ENCODE measurements at regions not wholly inside any gene's neighbourhood (a gene's known extent, or its start where the extent isn't known, plus 50 kb on each side); places are given as distances from the start of the nearest gene placed in this dataset.

GRCh38 chr6:27066802-27067201, 180.7 kb upstream of the PRSS16 start:
- Mint-ChIP-seq H3K9me3 (no peaks in the 10 kb centered on the region), H3K36me3 (no peaks in the 10 kb centered on the region), H3K4me1 (peaks cover 11% of the 10 kb centered on the region), H3K27me3 (ENCODE audit: low read depth) (peaks cover 9% of the 10 kb centered on the region), H3K4me3 (no peak overlapping the region), H3K27ac (no peak overlapping the region)
- TF ChIP-seq, protein P1, sequence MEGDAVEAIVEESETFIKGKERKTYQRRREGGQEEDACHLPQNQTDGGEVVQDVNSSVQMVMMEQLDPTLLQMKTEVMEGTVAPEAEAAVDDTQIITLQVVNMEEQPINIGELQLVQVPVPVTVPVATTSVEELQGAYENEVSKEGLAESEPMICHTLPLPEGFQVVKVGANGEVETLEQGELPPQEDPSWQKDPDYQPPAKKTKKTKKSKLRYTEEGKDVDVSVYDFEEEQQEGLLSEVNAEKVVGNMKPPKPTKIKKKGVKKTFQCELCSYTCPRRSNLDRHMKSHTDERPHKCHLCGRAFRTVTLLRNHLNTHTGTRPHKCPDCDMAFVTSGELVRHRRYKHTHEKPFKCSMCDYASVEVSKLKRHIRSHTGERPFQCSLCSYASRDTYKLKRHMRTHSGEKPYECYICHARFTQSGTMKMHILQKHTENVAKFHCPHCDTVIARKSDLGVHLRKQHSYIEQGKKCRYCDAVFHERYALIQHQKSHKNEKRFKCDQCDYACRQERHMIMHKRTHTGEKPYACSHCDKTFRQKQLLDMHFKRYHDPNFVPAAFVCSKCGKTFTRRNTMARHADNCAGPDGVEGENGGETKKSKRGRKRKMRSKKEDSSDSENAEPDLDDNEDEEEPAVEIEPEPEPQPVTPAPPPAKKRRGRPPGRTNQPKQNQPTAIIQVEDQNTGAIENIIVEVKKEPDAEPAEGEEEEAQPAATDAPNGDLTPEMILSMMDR (IDR thresholded peaks at IDR 0.05; ENCODE audit: unreplicated experiment): no peak
- DNase-seq (ENCODE audit: low spot score in 2 of 2, unreplicated experiment in 2 of 2): no peak

- H3K27ac Mint-ChIP-seq: no peak overlapping the region
- TF ChIP-seq, protein P1 (IDR thresholded peaks at IDR 0.05; ENCODE audit: unreplicated experiment): no peak
- H3K4me3 Mint-ChIP-seq: no peak overlapping the region
- H3K36me3 Mint-ChIP-seq: no peaks in the 10 kb centered on the region
- no peaks in the 10 kb centered on the region for H3K9me3 Mint-ChIP-seq
- DNase-seq (ENCODE audit: low spot score in 2 of 2, unreplicated experiment in 2 of 2): no peak
- no peaks in the 10 kb centered on the region for H3K4me1 Mint-ChIP-seq
- peaks cover 19% of the 10 kb centered on the region for H3K27me3 Mint-ChIP-seq (ENCODE audit: low read depth)
Observed at GRCh38 chr6:27073441-27073840, 174.1 kb upstream of the PRSS16 start.

DNA sequence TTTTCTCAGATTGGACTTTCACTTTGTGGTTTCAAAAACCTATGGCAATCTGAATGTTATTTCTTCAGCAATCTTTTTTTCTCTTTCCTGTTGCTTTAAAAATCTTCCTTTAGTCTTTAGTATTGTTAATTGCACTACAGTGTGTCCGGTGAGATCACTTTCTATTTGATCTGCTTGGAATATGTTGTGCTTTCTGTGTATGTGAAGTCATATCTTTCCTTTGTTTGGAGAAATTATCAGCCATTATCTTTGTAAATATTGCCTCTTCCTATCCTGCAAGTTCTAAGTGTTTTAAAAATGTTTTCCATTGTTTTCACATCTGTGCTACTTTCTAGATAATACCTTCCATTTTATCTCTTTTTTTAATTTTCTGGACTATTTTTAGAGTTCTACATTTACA, 171.4 kb upstream of the PRSS16 start:
- no peaks in the 10 kb centered on the region for H3K4me1 Mint-ChIP-seq
- no peak overlapping the region for H3K4me3 Mint-ChIP-seq
- TF ChIP-seq, protein P1 (IDR thresholded peaks at IDR 0.05; ENCODE audit: unreplicated experiment): no peak
- no peak overlapping the region for H3K27ac Mint-ChIP-seq
- H3K27me3 Mint-ChIP-seq (ENCODE audit: low read depth): peaks cover 20% of the 10 kb centered on the region
- no peaks in the 10 kb centered on the region for H3K36me3 Mint-ChIP-seq
- no peaks in the 10 kb centered on the region for H3K9me3 Mint-ChIP-seq
- no peak for DNase-seq (ENCODE audit: low spot score in 2 of 2, unreplicated experiment in 2 of 2)

GRCh38 chr6:27078734-27079357, 168.7 kb upstream of the PRSS16 start:
- Mint-ChIP-seq H3K36me3 (no peaks in the 10 kb centered on the region), H3K4me3 (peak overlapping the region; percentile 69), H3K9me3 (no peaks in the 10 kb centered on the region), H3K27me3 (ENCODE audit: low read depth) (peaks cover 37% of the 10 kb centered on the region), H3K27ac (no peak overlapping the region), H3K4me1 (no peaks in the 10 kb centered on the region)
- DNase-seq (ENCODE audit: low spot score in 2 of 2, unreplicated experiment in 2 of 2): peak in 1 of 2 experiments; percentile 46
- TF ChIP-seq, protein P1 (IDR thresholded peaks at IDR 0.05; ENCODE audit: unreplicated experiment): peak; percentile 67

DNA sequence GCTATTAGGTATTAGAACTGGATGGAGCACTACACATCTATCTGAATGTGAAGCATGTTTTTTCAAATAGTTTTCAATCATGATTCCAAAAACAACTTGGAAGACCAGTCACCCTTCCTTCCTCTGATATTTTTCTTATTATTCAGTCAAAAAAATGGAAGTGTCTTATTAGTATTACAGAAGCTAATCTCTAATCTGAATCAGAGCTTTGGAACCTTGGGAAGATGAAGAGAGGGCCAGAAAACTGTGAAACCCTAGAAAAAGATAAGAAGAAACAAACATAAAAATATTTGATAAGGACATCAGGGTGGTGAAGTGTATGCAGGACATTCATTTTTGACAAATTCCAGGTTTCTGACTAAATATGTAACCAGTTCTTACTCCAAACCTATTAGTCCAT, 166.3 kb upstream of the PRSS16 start:
- TF ChIP-seq, protein P1 (IDR thresholded peaks at IDR 0.05; ENCODE audit: unreplicated experiment): no peak
- H3K9me3 Mint-ChIP-seq: no peaks in the 10 kb centered on the region
- no peak overlapping the region for H3K27ac Mint-ChIP-seq
- no peak overlapping the region for H3K4me3 Mint-ChIP-seq
- DNase-seq (ENCODE audit: low spot score in 2 of 2, unreplicated experiment in 2 of 2): no peak
- no peaks in the 10 kb centered on the region for H3K4me1 Mint-ChIP-seq
- H3K36me3 Mint-ChIP-seq: no peaks in the 10 kb centered on the region
- H3K27me3 Mint-ChIP-seq (ENCODE audit: low read depth): peaks cover 47% of the 10 kb centered on the region

DNA sequence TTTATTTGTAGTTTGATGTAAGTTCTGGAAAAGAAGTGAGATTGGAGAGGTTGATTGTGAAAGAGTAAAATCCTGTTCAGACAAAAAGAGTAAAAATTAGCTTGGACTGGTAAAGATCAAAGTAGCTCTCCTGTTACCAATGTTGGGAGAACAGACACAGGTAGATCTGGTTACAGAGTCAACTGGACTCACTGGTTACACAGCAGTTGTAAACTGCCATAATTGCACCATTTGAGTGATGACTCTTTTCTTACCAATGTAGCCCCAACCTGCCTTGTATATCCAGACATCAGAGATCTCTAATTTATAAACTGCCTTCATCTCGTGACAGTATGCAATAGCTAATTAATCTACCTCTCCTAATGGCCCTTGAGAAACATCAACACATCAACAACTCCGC, 165.6 kb upstream of the PRSS16 start:
- no peak overlapping the region for H3K27ac Mint-ChIP-seq
- peaks cover 45% of the 10 kb centered on the region for H3K27me3 Mint-ChIP-seq (ENCODE audit: low read depth)
- no peak overlapping the region for H3K4me3 Mint-ChIP-seq
- no peak for DNase-seq (ENCODE audit: low spot score in 2 of 2, unreplicated experiment in 2 of 2)
- H3K36me3 Mint-ChIP-seq: no peaks in the 10 kb centered on the region
- H3K4me1 Mint-ChIP-seq: no peaks in the 10 kb centered on the region
- no peaks in the 10 kb centered on the region for H3K9me3 Mint-ChIP-seq
- TF ChIP-seq, protein P1 (IDR thresholded peaks at IDR 0.05; ENCODE audit: unreplicated experiment): no peak
